Gastrocnemius medialis (tissue), 4 donors: ENCODE measurements at regions not wholly inside any gene's neighbourhood (a gene's known extent, or its start where the extent isn't known, plus 50 kb on each side); places are given as distances from the start of the nearest gene placed in this dataset.

ENCODE experiments used
- POLR2A ChIP-seq, 2 donors: fragments of 450-650 bp; IDR thresholded peaks; one replicate each; pipeline ENCODE4 v1.6.1; 2017; ENCODE audit warnings: antibody characterized with exemption in 2 of 2, mild to moderate bottlenecking in 2 of 2, moderate library complexity in 2 of 2
- TF ChIP-seq, protein P1 (sequence below), 5 experiments: fragments of 450-650 bp in 3 of 5; fragments of 200-600 bp in 2 of 5; sonication (generic) in 2 of 5; IDR thresholded peaks in 4 of 5; conservative IDR thresholded peaks in 1 of 5; 1 replicate in 4 of 5; 2 replicates in 1 of 5; pipeline ENCODE4 v1.5.1; 2016 to 2019; ENCODE audit warnings: antibody characterized with exemption in 5 of 5, mild to moderate bottlenecking in 3 of 5, moderate library complexity in 3 of 5

DNA sequence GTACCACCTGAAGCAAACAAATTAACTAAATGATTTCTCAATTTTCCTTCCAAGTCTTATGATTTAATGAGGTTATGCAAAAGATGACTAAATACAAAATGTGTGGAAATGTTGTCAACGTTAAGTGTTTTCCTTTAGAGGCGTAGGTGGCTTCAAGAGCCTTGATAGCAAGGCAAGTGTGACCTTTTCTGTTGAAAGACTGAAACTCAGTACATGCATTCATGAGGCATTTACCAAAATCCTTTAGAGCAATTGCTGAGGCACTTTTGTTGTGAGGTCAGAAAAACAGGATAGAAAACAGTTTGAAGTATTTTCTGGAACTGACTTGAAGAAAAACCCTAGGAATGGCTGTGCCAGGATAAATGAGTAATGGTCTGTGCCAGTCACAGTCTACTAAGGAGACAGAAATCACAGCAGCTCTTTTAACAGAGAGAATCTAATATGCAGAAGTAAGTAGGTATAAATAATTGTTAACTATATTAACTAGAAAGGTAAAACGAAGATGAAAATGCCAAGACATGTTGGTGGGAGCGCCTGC lies 326.5 kb upstream of the CDH20 start:
- TF ChIP-seq POLR2A (IDR thresholded peaks at IDR 0.05): no peak
- TF ChIP-seq, protein P1, sequence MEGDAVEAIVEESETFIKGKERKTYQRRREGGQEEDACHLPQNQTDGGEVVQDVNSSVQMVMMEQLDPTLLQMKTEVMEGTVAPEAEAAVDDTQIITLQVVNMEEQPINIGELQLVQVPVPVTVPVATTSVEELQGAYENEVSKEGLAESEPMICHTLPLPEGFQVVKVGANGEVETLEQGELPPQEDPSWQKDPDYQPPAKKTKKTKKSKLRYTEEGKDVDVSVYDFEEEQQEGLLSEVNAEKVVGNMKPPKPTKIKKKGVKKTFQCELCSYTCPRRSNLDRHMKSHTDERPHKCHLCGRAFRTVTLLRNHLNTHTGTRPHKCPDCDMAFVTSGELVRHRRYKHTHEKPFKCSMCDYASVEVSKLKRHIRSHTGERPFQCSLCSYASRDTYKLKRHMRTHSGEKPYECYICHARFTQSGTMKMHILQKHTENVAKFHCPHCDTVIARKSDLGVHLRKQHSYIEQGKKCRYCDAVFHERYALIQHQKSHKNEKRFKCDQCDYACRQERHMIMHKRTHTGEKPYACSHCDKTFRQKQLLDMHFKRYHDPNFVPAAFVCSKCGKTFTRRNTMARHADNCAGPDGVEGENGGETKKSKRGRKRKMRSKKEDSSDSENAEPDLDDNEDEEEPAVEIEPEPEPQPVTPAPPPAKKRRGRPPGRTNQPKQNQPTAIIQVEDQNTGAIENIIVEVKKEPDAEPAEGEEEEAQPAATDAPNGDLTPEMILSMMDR (IDR thresholded peaks at IDR 0.05 in 4 of 5, conservative IDR thresholded peaks at IDR 0.05 in 1 of 5): no peak
